Upper lobe of left lung (tissue), 6 donors: ENCODE measurements at regions not wholly inside any gene's neighbourhood (a gene's known extent, or its start where the extent isn't known, plus 50 kb on each side); places are given as distances from the start of the nearest gene placed in this dataset.

Experiments
- ATAC-seq, 2 donors: fragments of 200-7000 bp; cut with Tn5 transposase; one replicate each; pipeline ENCODE4 v1.9.1; 2022; ENCODE audit warnings: mild to moderate bottlenecking in 2 of 2, moderate library complexity in 2 of 2; ENCODE audit not compliant: low FRiP score in 2 of 2
- DNase-seq, 2 donors: peaks; one replicate each; pipeline ENCODE4 v3.0.0-alpha.2; 2019 to 2020
- H3K27ac ChIP-seq, 4 donors: fragments of 200-600 bp; sonication (generic); one replicate each; pipeline ENCODE4 v1.5.1; 2016 to 2019
- H3K27me3 ChIP-seq, 4 donors: fragments of 200-600 bp; sonication (generic); one replicate each; pipeline ENCODE4 v1.5.1; 2017 to 2019
- H3K36me3 ChIP-seq, 4 donors: fragments of 200-600 bp; sonication (generic); one replicate each; pipeline ENCODE4 v1.5.1; 2016 to 2019
- H3K4me1 ChIP-seq, 4 donors: fragments of 200-600 bp; sonication (generic); one replicate each; pipeline ENCODE4 v1.5.1; 2018 to 2019
- H3K4me3 ChIP-seq, 4 donors: fragments of 200-600 bp; sonication (generic); one replicate each; pipeline ENCODE4 v1.5.1; 2017 to 2019; ENCODE audit warnings: mild to moderate bottlenecking in 2 of 4, moderate library complexity in 1 of 4
- H3K9me3 ChIP-seq, 4 donors: fragments of 200-600 bp; sonication (generic); one replicate each; pipeline ENCODE4 v1.5.1; 2018 to 2019
- CTCF ChIP-seq, 6 experiments: fragments of 450-650 bp in 4 of 6; fragments of 200-600 bp in 2 of 6; sonication (generic) in 2 of 6; IDR thresholded peaks; one replicate each; pipeline ENCODE4 v1.5.1; 2016 to 2019; ENCODE audit warnings: antibody characterized with exemption in 6 of 6
- EP300 ChIP-seq, 4 donors: sonication (generic); formaldehyde crosslinking; IDR thresholded peaks; one replicate each; pipeline ENCODE4 v1.5.1; 2017; ENCODE audit warnings: antibody characterized with exemption in 4 of 4, control low read depth in 2 of 4
- POLR2A ChIP-seq, 4 donors: fragments of 450-650 bp; IDR thresholded peaks; one replicate each; pipeline ENCODE4 v1.5.1; 2016 to 2017; ENCODE audit warnings: antibody characterized with exemption in 4 of 4, mild to moderate bottlenecking in 2 of 4
- POLR2AphosphoS5 ChIP-seq, 2 donors: sonication (generic); formaldehyde crosslinking; IDR thresholded peaks; one replicate each; pipeline ENCODE4 v1.5.1; 2017; ENCODE audit warnings: antibody characterized with exemption in 2 of 2
- WGBS, 2 donors: methylation state at CpG; one replicate each; pipeline ENCODE4 v1.1.5; 2017 to 2018; 5-methylcytosine and 5-hydroxymethylcytosine counted together
- donor health status: DM: no; HTN: no; CAD: no; lungs with moderate emphysema.
- donor health status: DM: no; HTN: yes; CAD: no; lungs with severe emphysema.

GRCh38 chr2:23012499-23012898 is 372.5 kb upstream of the KLHL29 start:
- no peaks in the 10 kb centered on the region for H3K36me3 ChIP-seq
- no peak for DNase-seq
- H3K27me3 ChIP-seq = no peaks in the 10 kb centered on the region
- WGBS, 2 donors = 57 to 61% methylated on average over 2 of the region's 2 CpGs
- no peak overlapping the region for H3K27ac ChIP-seq
- ATAC-seq = no peak
- H3K4me1 ChIP-seq = no peaks in the 10 kb centered on the region
- no peak overlapping the region for H3K4me3 ChIP-seq
- no peak for TF ChIP-seq POLR2A (IDR thresholded peaks at IDR 0.05)
- TF ChIP-seq EP300 (IDR thresholded peaks at IDR 0.05) = no peak
- no peak for TF ChIP-seq CTCF (IDR thresholded peaks at IDR 0.05)
- TF ChIP-seq POLR2AphosphoS5 (IDR thresholded peaks at IDR 0.05) = no peak
- H3K9me3 ChIP-seq = no peaks in the 10 kb centered on the region

GRCh38 chr2:23015651-23016200 is 369.3 kb upstream of the KLHL29 start:
- Histone ChIP-seq H3K9me3 (no peaks in the 10 kb centered on the region), H3K27me3 (no peaks in the 10 kb centered on the region), H3K4me1 (no peaks in the 10 kb centered on the region), H3K36me3 (no peaks in the 10 kb centered on the region), H3K4me3 (no peak overlapping the region), H3K27ac (no peak overlapping the region)
- ATAC-seq (no peak), DNase-seq (no peak)
- TF ChIP-seq POLR2A (IDR thresholded peaks at IDR 0.05) (no peak), POLR2AphosphoS5 (IDR thresholded peaks at IDR 0.05) (no peak), EP300 (IDR thresholded peaks at IDR 0.05) (no peak), CTCF (IDR thresholded peaks at IDR 0.05) (no peak)
- 79 to 80% methylated on average over 7 of the region's 7 CpGs for WGBS, 2 donors

- TF ChIP-seq POLR2A (IDR thresholded peaks at IDR 0.05) = no peak
- TF ChIP-seq CTCF (IDR thresholded peaks at IDR 0.05) = no peak
- no peak for TF ChIP-seq POLR2AphosphoS5 (IDR thresholded peaks at IDR 0.05)
- TF ChIP-seq EP300 (IDR thresholded peaks at IDR 0.05) = no peak
- Histone ChIP-seq H3K9me3 (no peaks in the 10 kb centered on the region), H3K36me3 (no peaks in the 10 kb centered on the region), H3K4me3 (no peak overlapping the region), H3K4me1 (no peaks in the 10 kb centered on the region), H3K27me3 (no peaks in the 10 kb centered on the region), H3K27ac (no peak overlapping the region)
- 0 to 56% methylated on average over 1 of the region's 1 CpG for WGBS, 2 donors
- ATAC-seq = no peak
- DNase-seq = no peak
These were observed 365.5 kb upstream of the KLHL29 start for GRCh38 chr2:23019476-23019875.

GRCh38 chr2:23020659-23021058 is 364.3 kb upstream of the KLHL29 start:
- Histone ChIP-seq H3K9me3 (no peaks in the 10 kb centered on the region), H3K4me3 (no peak overlapping the region), H3K4me1 (no peaks in the 10 kb centered on the region), H3K27ac (no peak overlapping the region), H3K36me3 (no peaks in the 10 kb centered on the region), H3K27me3 (no peaks in the 10 kb centered on the region)
- ATAC-seq (no peak), DNase-seq (no peak)
- WGBS, 2 donors = 74 to 93% methylated on average over 6 of the region's 6 CpGs
- no peak for TF ChIP-seq CTCF (IDR thresholded peaks at IDR 0.05)
- TF ChIP-seq POLR2A (IDR thresholded peaks at IDR 0.05) = no peak
- no peak for TF ChIP-seq POLR2AphosphoS5 (IDR thresholded peaks at IDR 0.05)
- no peak for TF ChIP-seq EP300 (IDR thresholded peaks at IDR 0.05)
